NOMO-1 (cell line): ENCODE measurements at regions not wholly inside any gene's neighbourhood (a gene's known extent, or its start where the extent isn't known, plus 50 kb on each side); places are given as distances from the start of the nearest gene placed in this dataset.
"Not testable (repeated sequence)": the region's sequence is repeated elsewhere in the genome, so short reads cannot be mapped to it uniquely, and the experiment has no call there.

Experiments
- DNase-seq, 2 experiments: peaks; one replicate each; lab custom pipeline; 2025; ENCODE audit not compliant: unreplicated experiment in 2 of 2; lab: John Stamatoyannopoulos, UW

DNA sequence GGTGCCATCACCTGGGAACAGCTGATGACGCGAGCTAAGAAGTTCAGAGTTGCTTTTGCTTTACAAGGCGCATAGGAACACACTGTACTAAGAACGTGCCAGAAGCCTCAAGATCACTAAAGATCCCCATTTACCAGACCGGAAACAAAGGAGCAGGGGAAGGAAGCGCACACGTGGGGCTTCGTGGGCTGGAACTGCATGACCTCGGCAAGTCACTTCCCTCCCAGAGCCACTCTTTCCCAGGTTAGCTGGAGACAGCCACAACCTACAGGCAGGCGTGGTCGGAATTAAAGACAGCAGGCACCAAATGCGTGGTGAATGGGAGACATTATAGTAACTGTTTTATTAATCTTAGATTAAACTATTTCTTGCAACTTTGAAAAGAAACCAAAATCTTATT is 154.9 kb upstream of the IQSEC1 start:
- DNase-seq = not testable (repeated sequence)

- no peak for DNase-seq
Measured at GRCh38 chr3:13227315-13228165, 154.3 kb upstream of the IQSEC1 start.

- DNase-seq = no peak
Measured at GRCh38 chr3:13224967-13225366, 151.7 kb upstream of the IQSEC1 start.

DNA sequence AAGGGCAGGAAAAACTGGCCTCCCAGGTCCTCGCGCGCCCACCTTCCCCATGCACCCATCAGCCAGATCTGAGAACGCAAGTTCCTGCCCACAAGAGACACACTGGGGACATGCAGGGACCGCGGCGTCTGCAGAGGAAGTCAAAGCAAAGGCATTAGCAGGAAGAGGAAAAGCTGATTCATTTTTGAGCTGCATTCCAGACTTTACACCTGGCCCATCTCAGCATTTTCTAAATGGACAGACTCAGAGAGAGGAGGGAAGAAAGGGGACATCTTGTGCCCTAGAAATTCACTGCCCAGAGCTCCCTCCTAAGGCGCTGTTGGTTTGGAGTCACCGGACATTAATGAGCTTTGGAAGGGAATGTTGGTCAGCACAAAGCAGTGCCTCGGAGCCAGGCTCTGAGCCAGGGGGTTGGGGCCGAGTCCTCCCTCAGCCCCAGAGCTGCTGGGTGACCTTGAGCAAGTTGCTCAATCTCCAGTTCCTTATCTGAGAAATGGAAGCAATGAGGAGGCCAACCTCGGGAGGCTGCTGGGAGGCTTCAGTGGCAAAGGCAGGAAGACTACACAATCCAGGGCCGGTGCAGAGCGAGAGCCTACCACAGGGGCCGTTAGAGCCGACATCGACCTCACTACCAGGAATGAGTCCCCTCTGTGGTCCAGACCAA is 150.5 kb upstream of the IQSEC1 start:
- no peak for DNase-seq

GRCh38 chr3:13222891-13223573 is 149.8 kb upstream of the IQSEC1 start:
- no peak for DNase-seq

- no peak for DNase-seq
Measured at GRCh38 chr3:13222131-13222530, 148.9 kb upstream of the IQSEC1 start.

GRCh38 chr3:13221491-13222061 is 148.3 kb upstream of the IQSEC1 start:
- no peak for DNase-seq

DNA sequence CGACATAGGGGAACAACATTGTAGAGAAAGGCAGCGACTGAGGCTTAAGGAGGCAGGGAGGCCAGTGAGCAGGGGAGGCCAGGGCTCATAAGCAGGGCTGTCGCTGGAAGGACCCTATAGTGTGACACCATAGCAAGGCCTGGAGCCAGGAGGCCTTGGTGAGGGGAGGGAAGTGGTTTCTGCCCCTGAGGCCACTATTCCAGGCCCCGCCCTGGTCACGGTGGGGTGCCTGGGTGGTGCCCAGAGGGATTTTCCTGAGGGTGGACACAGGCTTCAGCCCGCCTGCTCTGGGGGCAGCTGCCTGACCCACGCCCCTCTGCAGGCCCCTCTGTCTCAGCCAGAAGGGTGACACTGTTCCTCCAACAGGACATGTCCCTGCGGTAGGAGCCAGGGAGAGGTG is 147.8 kb upstream of the IQSEC1 start:
- no peak for DNase-seq

- no peak for DNase-seq
Measured at GRCh38 chr3:13219902-13220296, 146.7 kb upstream of the IQSEC1 start.

DNA sequence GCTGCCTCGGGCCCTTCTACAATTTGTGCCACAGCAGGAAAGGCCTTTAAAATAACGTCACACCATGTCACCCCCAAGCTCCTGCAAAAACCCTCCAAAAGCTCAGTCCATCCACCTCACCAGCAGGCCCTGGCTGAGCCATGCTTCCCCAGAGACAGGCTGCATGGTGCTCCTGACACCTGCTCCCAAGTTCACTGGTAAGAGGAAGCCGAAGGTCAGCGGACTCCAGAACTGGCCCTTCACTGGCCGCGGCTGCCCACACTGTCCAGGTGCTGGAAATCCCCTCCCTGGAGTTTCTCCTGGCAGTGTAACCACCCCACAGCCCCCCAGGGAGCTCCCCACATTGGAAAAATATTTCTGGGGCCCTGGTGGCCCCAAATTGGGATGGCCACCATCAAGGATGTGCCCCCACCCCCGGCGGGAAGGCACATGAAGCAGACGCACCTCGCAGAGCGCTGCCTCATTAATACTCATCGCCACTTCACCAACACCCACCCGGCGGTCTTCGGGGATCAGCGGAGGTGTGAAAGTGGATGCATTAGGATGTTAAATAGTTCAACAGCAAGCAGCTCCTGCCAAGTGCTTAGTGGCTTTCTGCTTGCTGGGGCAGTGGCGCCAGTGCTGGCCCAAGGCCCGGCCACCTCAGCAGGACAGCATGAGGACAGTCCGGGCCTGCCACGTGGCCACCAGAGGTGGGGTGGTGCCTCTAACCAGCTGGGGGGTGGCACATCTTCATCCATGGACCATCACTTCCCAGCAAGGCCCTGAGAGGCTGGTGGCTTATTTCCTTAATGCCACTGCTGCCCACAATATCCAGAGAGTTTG is 146.1 kb upstream of the IQSEC1 start:
- DNase-seq = no peak

DNA sequence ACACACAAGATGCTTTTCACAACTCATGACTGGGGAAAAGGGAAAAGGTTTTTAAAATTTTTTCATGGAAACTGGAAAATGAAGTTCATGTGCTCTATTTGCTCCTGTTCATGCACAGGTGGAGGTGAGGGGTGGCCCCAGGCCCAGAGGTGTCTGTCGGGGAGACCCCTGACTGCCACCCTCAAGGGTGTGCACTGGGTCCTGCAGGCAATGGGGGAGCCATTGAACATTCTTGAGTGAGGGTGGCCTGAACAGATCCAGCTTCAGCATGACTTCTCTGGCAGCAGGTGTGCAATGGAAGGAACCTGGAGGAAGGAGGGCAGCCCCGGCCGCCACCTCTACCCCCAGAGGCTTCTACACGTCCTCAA is 145.3 kb upstream of the IQSEC1 start:
- no peak for DNase-seq

DNA sequence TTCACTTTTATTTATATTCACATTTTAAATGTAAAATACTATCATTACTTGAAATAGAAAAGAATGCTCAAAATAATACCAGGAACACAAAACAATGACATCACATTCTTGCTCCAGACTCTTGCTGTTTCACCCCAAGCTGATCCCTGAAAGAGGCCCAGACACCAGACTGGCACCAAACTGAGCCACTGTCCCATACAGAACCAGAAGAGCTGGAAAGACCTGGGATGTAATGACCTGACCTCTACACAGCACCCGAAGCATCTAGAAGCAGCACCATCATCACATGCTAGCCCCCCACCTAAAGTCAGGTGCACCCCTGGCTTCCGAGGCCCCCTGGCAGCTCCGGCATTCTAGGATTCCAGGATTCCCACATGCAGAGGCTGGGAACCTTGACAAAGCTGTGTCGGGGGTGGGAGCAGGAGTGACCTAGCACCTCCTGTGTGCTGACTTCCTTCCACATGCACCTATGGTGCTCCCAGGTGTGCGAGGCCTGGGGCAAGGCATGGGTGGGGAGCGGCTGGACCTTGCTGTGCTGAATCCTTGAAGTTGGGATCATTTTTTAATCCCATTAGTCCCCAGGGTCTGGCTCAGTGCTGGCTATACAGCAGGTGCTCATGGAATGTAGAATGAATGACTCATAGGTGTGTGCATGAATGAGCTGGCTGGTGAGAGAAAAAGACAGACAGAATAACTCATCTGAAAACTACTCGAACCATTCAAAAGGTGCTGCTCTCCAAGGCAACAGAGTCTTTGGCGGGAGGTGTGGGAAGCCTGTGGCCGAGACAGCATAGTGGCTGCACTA is 144.7 kb upstream of the IQSEC1 start:
- no peak for DNase-seq

DNA sequence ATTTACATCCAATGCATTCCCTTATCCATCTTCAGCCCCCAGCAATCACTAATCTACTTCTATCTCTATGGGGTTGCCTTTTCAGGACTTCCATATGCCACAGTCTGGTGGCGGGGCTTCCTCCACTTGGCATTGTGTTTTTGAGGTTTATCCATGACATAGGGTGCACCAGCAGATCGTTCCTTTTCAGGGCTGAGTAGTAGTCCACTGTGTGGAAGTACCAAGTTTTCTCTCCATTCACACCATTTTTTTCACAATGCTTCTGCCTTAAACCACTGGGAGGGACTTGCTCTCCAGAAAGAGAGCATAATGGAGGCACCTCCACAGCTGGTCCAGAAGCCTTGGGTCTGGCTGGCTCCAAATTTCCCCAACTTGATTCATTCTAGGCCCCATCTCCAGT is 144.0 kb upstream of the IQSEC1 start:
- no peak for DNase-seq

- DNase-seq = no peak
Measured at GRCh38 chr3:13215940-13216546, 142.8 kb upstream of the IQSEC1 start.

DNA sequence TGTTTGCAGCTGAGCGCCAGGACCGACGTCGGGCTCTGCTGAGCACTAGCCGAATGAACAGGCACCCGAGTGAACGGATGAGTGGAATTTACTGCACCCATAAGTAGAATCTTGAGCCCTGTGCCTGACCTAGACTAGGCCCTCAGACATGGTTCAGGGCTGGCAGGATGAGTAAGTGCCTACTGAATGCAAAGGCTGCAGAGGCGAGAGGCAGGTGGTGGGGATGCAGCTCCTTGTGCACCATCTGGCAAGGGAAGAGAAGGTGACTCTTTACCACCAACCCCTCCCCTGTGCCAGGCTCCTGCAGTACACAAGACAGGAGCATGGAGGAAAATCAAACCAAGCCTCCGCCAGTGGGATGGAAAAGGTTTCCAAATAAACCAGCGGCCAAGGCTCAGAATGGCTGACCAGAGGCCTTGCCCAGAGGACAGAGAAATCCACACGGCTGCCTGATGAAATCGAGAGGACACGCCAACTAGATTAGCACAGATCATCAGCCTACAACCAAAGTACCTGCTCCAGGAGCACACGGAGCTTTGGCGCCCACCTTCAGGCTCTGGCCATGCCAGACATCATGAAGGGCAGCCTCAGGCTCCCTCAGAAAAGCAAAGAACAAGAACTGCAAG is 141.7 kb upstream of the IQSEC1 start:
- DNase-seq = no peak

DNA sequence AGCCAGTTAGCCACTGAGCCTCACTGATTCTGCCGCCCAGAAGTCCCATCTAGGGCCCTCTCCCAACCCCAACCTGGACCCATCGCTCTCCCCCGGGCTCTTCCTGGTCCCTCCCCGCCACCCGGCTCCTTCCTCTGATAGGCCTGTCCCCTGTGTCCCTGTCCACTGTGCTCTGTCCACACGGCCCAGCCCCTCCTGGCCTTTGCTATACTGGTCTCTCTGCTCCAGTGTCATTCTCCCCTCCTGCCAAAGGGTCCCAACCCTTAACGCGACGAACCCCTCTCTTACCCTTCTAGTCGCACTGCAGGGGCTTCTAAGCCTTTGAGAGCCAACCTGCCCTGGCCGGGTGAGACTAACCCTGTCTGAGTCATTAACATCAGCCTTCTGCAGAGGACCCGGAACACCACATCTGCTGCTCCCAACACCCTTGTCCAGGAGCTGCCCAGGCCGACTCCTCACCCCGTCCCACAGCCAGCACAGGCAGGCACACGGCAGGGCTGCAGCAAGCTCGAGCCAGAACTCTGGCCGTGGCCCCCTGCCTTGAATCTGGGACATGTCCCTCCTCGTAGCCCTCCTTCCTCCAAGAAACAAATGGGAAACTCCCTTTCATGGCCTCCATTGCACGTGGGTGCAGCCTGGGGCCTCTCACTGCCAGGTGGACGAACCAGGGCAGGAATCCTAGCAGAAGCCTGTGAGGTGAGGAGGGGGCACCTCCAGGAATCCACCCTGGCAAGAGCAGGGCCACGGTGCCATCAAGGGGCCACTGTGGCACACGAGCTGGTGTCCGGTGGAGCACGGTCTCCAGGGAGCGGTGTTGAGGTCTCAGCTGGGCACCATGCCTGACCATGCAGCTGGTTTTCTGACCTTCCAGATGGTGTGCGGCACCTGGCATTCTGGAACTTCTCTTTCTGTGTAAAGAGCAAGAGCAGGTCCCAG is 140.9 kb upstream of the IQSEC1 start:
- no peak for DNase-seq

GRCh38 chr3:13213490-13213889 is 140.3 kb upstream of the IQSEC1 start:
- DNase-seq = no peak
